GM12878 (cell line): ENCODE measurements at regions not wholly inside any gene's neighbourhood (a gene's known extent, or its start where the extent isn't known, plus 50 kb on each side); places are given as distances from the start of the nearest gene placed in this dataset.

Experiments
- ATAC-seq: fragments of 200-7000 bp; cut with Tn5 transposase; 3 replicates; pipeline ENCODE4 v1.9.1; 2020; ENCODE audit warnings: mild to moderate bottlenecking, moderate library complexity
- BruUV-seq: library from RNA; stranded (reverse); fragments of 400-500 nt; replicated peaks from 2 replicates; lab custom pipeline; 2021; lab: Mats Ljungman, UMichigan
- CTCF ChIA-PET: fragments of 300-600 bp; sonication (Branson Sonifier 250); formaldehyde crosslinking; extraction: SDS; loops from one replicate; lab custom pipeline; 2021; ENCODE audit warnings: inconsistent platforms; lab: Yijun Ruan, JAX
- POLR2A ChIA-PET: fragments of 350-600 bp; formaldehyde crosslinking; extraction: SDS; loops from one replicate; lab custom pipeline; 2021; ENCODE audit warnings: inconsistent platforms; lab: Charles Lee
- RAD21 ChIA-PET: fragments of 300-600 bp; sonication (Branson Sonifier 250); formaldehyde crosslinking; loops from one replicate; lab custom pipeline; 2023; ENCODE audit warnings: antibody characterized with exemption; ENCODE audit not compliant: unreplicated experiment; lab: Charles Lee
- SMC1A ChIA-PET: fragments of 300-600 bp; sonication (Branson Sonifier 250); formaldehyde crosslinking; loops from one replicate; lab custom pipeline; 2023; ENCODE audit not compliant: unreplicated experiment, uncharacterized antibody; lab: Charles Lee
- DNase-seq: peaks from one replicate; pipeline ENCODE4 v3.0.0-alpha.2; 2011; ENCODE audit warnings: low read depth, low spot score
- FAIRE-seq: peaks from 3 replicates; lab custom pipeline; 2011; peaks lifted over from hg19 to GRCh38; lab: Jason Lieb, UNC
- H2AFZ ChIP-seq: 2 replicates; pipeline ENCODE4 v1.6.0; 2011; ENCODE audit warnings: low read depth, low read length, control low read depth; ENCODE audit not compliant: control insufficient read depth
- H3K27ac ChIP-seq: 2 replicates; pipeline ENCODE4 v1.5.1; 2011; ENCODE audit warnings: control low read depth; ENCODE audit not compliant: control insufficient read depth, insufficient read depth
- H3K27me3 ChIP-seq, 2 experiments: replicated peaks in 1 of 2; 2 replicates each; pipeline versions ENCODE4 v1.6.0 to v1.6.1; 2011; ENCODE audit warnings: low read length in 1 of 2; ENCODE audit not compliant: control insufficient read depth in 2 of 2, insufficient read depth in 2 of 2
- H3K36me3 ChIP-seq, 2 experiments: 2 replicates each; pipeline ENCODE4 v1.5.1; 2011; ENCODE audit warnings: low read length in 1 of 2; ENCODE audit not compliant: control insufficient read depth in 2 of 2, insufficient read depth in 2 of 2
- H3K4me1 ChIP-seq: 2 replicates; pipeline ENCODE4 v1.6.1; 2011; ENCODE audit warnings: mild to moderate bottlenecking, low read length, moderate library complexity, mixed read lengths; ENCODE audit not compliant: control insufficient read depth, insufficient read depth
- H3K4me2 ChIP-seq: 2 replicates; pipeline ENCODE4 v1.6.0; 2011; ENCODE audit warnings: control low read depth; ENCODE audit not compliant: control insufficient read depth, insufficient read depth
- H3K4me3 ChIP-seq: fragments of 200-600 bp; sonication (generic); 2 replicates; pipeline ENCODE4 v1.5.1; 2016
- H3K79me2 ChIP-seq: 2 replicates; pipeline ENCODE4 v1.6.0; 2011; ENCODE audit warnings: low read length; ENCODE audit not compliant: control insufficient read depth, insufficient read depth
- H3K9ac ChIP-seq: 2 replicates; pipeline ENCODE4 v1.8.0; 2011; ENCODE audit warnings: low read length, control low read depth, mixed read lengths; ENCODE audit not compliant: control insufficient read depth, insufficient read depth
- H3K9me3 ChIP-seq: replicated peaks from 3 replicates; pipeline ENCODE4 v1.5.1; 2011; ENCODE audit warnings: mild to moderate bottlenecking, low read length; ENCODE audit not compliant: control insufficient read depth, insufficient read depth
- H4K20me1 ChIP-seq: 2 replicates; pipeline ENCODE4 v1.6.0; 2011; ENCODE audit not compliant: control insufficient read depth, insufficient read depth
- ATF7 ChIP-seq: fragments of 450-650 bp; IDR thresholded peaks from 2 replicates; pipeline ENCODE4 v1.6.1; 2016; ENCODE audit warnings: low read depth, mild to moderate bottlenecking
- BCL11A ChIP-seq: IDR thresholded peaks from 2 replicates; pipeline ENCODE4 v1.6.1; 2011; ENCODE audit warnings: low read depth, low read length
- CREB1 ChIP-seq: IDR thresholded peaks from 2 replicates; pipeline ENCODE4 v1.6.1; 2012; ENCODE audit warnings: low read depth, mild to moderate bottlenecking, inconsistent platforms
- CREM ChIP-seq: IDR thresholded peaks from 2 replicates; pipeline ENCODE4 v1.6.1; 2014; ENCODE audit warnings: antibody characterized with exemption, low read depth
- ELK1 ChIP-seq: IDR thresholded peaks from 2 replicates; pipeline ENCODE4 v1.6.1; 2012; ENCODE audit warnings: low read depth, low read length, improper control_type of control experiment
- EP300 ChIP-seq, 2 experiments: fragments of 150-350 bp in 1 of 2; IDR thresholded peaks; 2 replicates each; pipeline ENCODE4 v1.6.1; 2011 to 2012; ENCODE audit warnings: low read depth in 2 of 2, low read length in 2 of 2, borderline replicate concordance in 1 of 2, improper control_type of control experiment in 1 of 2, inconsistent platforms in 1 of 2; ENCODE audit not compliant: control insufficient read depth in 1 of 2
- HDGF ChIP-seq: fragments of 450-650 bp; IDR thresholded peaks from 2 replicates; pipeline ENCODE4 v1.6.1; 2016; ENCODE audit warnings: antibody characterized with exemption
- NR2C1 ChIP-seq: fragments of 450-650 bp; IDR thresholded peaks from 2 replicates; pipeline ENCODE4 v1.6.1; 2017; ENCODE audit warnings: antibody characterized with exemption, mild to moderate bottlenecking, moderate library complexity
- SP1 ChIP-seq: IDR thresholded peaks from one replicate; pipeline ENCODE4 v1.6.1; 2011; ENCODE audit warnings: low read depth, low read length
- SPI1 ChIP-seq: IDR thresholded peaks from 2 replicates; pipeline ENCODE4 v1.6.1; 2011; ENCODE audit warnings: low read depth, mild to moderate bottlenecking, low read length, moderate library complexity, borderline replicate concordance; ENCODE audit not compliant: insufficient read depth
- SUPT20H ChIP-seq: IDR thresholded peaks from 2 replicates; pipeline ENCODE4 v1.6.1; 2011; ENCODE audit warnings: low read depth, mild to moderate bottlenecking, low read length, moderate library complexity, borderline replicate concordance; ENCODE audit not compliant: control insufficient read depth
- TCF7 ChIP-seq: IDR thresholded peaks from 2 replicates; pipeline ENCODE4 v1.6.1; 2014; ENCODE audit warnings: antibody characterized with exemption, borderline replicate concordance
- ZZZ3 ChIP-seq: IDR thresholded peaks from 2 replicates; pipeline ENCODE4 v1.6.1; 2011; ENCODE audit warnings: low read depth; ENCODE audit not compliant: control insufficient read depth, insufficient read length
- in situ Hi-C: fragments of 300-500 bp; cut with MboI; formaldehyde crosslinking; loops from 9 replicates; pipeline ENCODE4 v1.14.3; 2018; ENCODE audit warnings: mixed read lengths
- intact Hi-C: fragments of 100-400 bp; cut with micrococcal nuclease; formaldehyde crosslinking; loops from one replicate; pipeline ENCODE4 v1.14.2; 2022; ENCODE audit not compliant: unreplicated experiment
- TF ChIP-seq, protein P1 (sequence below): IDR thresholded peaks from 2 replicates; pipeline ENCODE4 v1.6.1; 2012; ENCODE audit warnings: improper control_type of control experiment, low read depth, low read length; ENCODE audit not compliant: insufficient replicate concordance
- TF ChIP-seq, protein P2 (sequence below): fragments of 450-650 bp; formaldehyde crosslinking; IDR thresholded peaks from 2 replicates; pipeline ENCODE4 v1.4.0; 2022; ENCODE audit warnings: mild to moderate bottlenecking, moderate library complexity

- H3K79me2 ChIP-seq = no peaks in the 10 kb centered on the region
- ChIA-PET SMC1A (no interaction called here), CTCF (interaction anchor here (1.0 kb wide), 1 partner anchor 222 kb away, joined by 3 read pairs; no protein-coding TSS in a partner anchor), POLR2A (no interaction called here), RAD21 (no interaction called here)
- no peaks in the 10 kb centered on the region for H3K36me3 ChIP-seq
- H2AFZ ChIP-seq = no peak overlapping the region
- no TSS peak for BruUV-seq
- no peak overlapping the region for H3K9ac ChIP-seq
- peaks cover 11% of the 10 kb centered on the region; the same call in 2 of the 3 replicates for H3K9me3 ChIP-seq
- no peak for DNase-seq
- in situ Hi-C loops (no loop called here), intact Hi-C loops (loop anchor here (10.0 kb wide), 1 partner anchor 377 kb away; no protein-coding TSS in a partner anchor)
- H3K4me3 ChIP-seq = no peak overlapping the region
- no peaks in the 10 kb centered on the region for H3K27me3 ChIP-seq
- no peak overlapping the region for H3K4me2 ChIP-seq
- H3K27ac ChIP-seq = no peak overlapping the region
- no peak for ATAC-seq
- no peak for FAIRE-seq
- H3K4me1 ChIP-seq = no peaks in the 10 kb centered on the region
- no peaks in the 10 kb centered on the region for H4K20me1 ChIP-seq
- TF ChIP-seq ZZZ3 (no peak), TCF7 (no peak), NR2C1 (no peak), SUPT20H (no peak), ELK1 (no peak), SPI1 (no peak), SP1 (no peak), EP300 (IDR thresholded peaks at IDR 0.05; ENCODE audit: borderline replicate concordance in 1 of 2, control insufficient read depth in 1 of 2, low read depth in 2 of 2, low read length in 2 of 2) (no peak), BCL11A (no peak), ATF7 (no peak), CREB1 (no peak), HDGF (no peak), CREM (no peak)
- TF ChIP-seq, protein P1, sequence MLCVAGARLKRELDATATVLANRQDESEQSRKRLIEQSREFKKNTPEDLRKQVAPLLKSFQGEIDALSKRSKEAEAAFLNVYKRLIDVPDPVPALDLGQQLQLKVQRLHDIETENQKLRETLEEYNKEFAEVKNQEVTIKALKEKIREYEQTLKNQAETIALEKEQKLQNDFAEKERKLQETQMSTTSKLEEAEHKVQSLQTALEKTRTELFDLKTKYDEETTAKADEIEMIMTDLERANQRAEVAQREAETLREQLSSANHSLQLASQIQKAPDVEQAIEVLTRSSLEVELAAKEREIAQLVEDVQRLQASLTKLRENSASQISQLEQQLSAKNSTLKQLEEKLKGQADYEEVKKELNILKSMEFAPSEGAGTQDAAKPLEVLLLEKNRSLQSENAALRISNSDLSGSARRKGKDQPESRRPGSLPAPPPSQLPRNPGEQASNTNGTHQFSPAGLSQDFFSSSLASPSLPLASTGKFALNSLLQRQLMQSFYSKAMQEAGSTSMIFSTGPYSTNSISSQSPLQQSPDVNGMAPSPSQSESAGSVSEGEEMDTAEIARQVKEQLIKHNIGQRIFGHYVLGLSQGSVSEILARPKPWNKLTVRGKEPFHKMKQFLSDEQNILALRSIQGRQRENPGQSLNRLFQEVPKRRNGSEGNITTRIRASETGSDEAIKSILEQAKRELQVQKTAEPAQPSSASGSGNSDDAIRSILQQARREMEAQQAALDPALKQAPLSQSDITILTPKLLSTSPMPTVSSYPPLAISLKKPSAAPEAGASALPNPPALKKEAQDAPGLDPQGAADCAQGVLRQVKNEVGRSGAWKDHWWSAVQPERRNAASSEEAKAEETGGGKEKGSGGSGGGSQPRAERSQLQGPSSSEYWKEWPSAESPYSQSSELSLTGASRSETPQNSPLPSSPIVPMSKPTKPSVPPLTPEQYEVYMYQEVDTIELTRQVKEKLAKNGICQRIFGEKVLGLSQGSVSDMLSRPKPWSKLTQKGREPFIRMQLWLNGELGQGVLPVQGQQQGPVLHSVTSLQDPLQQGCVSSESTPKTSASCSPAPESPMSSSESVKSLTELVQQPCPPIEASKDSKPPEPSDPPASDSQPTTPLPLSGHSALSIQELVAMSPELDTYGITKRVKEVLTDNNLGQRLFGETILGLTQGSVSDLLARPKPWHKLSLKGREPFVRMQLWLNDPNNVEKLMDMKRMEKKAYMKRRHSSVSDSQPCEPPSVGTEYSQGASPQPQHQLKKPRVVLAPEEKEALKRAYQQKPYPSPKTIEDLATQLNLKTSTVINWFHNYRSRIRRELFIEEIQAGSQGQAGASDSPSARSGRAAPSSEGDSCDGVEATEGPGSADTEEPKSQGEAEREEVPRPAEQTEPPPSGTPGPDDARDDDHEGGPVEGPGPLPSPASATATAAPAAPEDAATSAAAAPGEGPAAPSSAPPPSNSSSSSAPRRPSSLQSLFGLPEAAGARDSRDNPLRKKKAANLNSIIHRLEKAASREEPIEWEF = no peak
- TF ChIP-seq, protein P2, sequence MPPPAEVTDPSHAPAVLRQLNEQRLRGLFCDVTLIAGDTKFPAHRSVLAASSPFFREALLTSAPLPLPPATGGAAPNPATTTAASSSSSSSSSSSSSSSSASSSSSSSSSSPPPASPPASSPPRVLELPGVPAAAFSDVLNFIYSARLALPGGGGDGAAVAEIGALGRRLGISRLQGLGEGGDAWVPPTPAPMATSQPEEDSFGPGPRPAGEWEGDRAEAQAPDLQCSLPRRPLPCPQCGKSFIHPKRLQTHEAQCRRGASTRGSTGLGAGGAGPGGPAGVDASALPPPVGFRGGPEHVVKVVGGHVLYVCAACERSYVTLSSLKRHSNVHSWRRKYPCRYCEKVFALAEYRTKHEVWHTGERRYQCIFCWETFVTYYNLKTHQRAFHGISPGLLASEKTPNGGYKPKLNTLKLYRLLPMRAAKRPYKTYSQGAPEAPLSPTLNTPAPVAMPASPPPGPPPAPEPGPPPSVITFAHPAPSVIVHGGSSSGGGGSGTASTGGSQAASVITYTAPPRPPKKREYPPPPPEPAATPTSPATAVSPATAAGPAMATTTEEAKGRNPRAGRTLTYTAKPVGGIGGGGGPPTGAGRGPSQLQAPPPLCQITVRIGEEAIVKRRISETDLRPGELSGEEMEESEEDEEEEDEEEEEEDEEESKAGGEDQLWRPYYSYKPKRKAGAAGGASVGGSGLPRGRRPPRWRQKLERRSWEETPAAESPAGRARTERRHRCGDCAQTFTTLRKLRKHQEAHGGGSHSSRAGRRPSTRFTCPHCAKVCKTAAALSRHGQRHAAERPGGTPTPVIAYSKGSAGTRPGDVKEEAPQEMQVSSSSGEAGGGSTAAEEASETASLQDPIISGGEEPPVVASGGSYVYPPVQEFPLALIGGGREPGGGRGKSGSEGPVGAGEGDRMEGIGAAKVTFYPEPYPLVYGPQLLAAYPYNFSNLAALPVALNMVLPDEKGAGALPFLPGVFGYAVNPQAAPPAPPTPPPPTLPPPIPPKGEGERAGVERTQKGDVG (CRISPR knock-in tag) = no peak
Measured at GRCh38 chr18:26628017-26628416, 79.7 kb upstream of the KCTD1 start.
